Epidermal melanocyte (primary cell): ENCODE measurements at regions not wholly inside any gene's neighbourhood (a gene's known extent, or its start where the extent isn't known, plus 50 kb on each side); places are given as distances from the start of the nearest gene placed in this dataset.

ENCODE experiments used
- DNase-seq: peaks from one replicate; pipeline ENCODE4 v3.0.0; 2011; ENCODE audit warnings: low spot score; ENCODE audit not compliant: insufficient read length

GRCh38 chr13:74003374-74003773 is 130.8 kb downstream of the KLF12 start:
- DNase-seq: no peak

- DNase-seq: no peak
Observed at GRCh38 chr13:74000876-74001275, 133.3 kb downstream of the KLF12 start.

GRCh38 chr13:73998631-73999030 is 135.6 kb downstream of the KLF12 start:
- DNase-seq: no peak

- DNase-seq: no peak
Observed at GRCh38 chr13:73997964-73998363, 136.2 kb downstream of the KLF12 start.

GRCh38 chr13:73996569-73996968 is 137.6 kb downstream of the KLF12 start:
- DNase-seq: no peak

- no peak for DNase-seq
Observed at GRCh38 chr13:73995736-73996135, 138.5 kb downstream of the KLF12 start.

GRCh38 chr13:73993661-73994060 is 140.5 kb downstream of the KLF12 start:
- DNase-seq: no peak

- DNase-seq: no peak
Observed at GRCh38 chr13:73991884-73992283, 142.3 kb downstream of the KLF12 start.

GRCh38 chr13:73991384-73991783 is 142.8 kb downstream of the KLF12 start:
- DNase-seq: no peak

- DNase-seq: no peak
Observed at GRCh38 chr13:73989244-73989843, 144.9 kb downstream of the KLF12 start.

GRCh38 chr13:73988461-73988860 is 145.7 kb downstream of the KLF12 start:
- DNase-seq: no peak

GRCh38 chr13:73987618-73988017 is 146.6 kb downstream of the KLF12 start:
- DNase-seq: no peak

GRCh38 chr13:73985783-73986182 is 148.4 kb downstream of the KLF12 start:
- DNase-seq: no peak

GRCh38 chr13:73984949-73985691 is 149.1 kb downstream of the KLF12 start:
- DNase-seq: no peak

- no peak for DNase-seq
Observed at GRCh38 chr13:73984201-73984600, 150.0 kb downstream of the KLF12 start.

- DNase-seq: no peak
Observed at GRCh38 chr13:73983109-73983508, 151.1 kb downstream of the KLF12 start.

GRCh38 chr13:73981595-73981994 is 152.6 kb downstream of the KLF12 start:
- DNase-seq: no peak

- DNase-seq: no peak
Observed at GRCh38 chr13:73975767-73976166, 158.4 kb downstream of the KLF12 start.

- DNase-seq: no peak
Observed at GRCh38 chr13:73974051-73974450, 160.2 kb downstream of the KLF12 start.

GRCh38 chr13:73973156-73973555 is 161.0 kb downstream of the KLF12 start:
- no peak for DNase-seq

- DNase-seq: no peak
Observed at GRCh38 chr13:73972545-73972944, 161.7 kb downstream of the KLF12 start.

- DNase-seq: no peak
Observed at GRCh38 chr13:73971481-73971880, 162.7 kb downstream of the KLF12 start.

GRCh38 chr13:73970421-73971055 is 163.7 kb downstream of the KLF12 start:
- no peak for DNase-seq
